Tibial nerve (tissue), 4 donors: ENCODE measurements at regions not wholly inside any gene's neighbourhood (a gene's known extent, or its start where the extent isn't known, plus 50 kb on each side); places are given as distances from the start of the nearest gene placed in this dataset.

Source experiments
- DNase-seq, 2 donors: peaks; one replicate each; pipeline ENCODE4 v3.0.0-alpha.2; 2019; ENCODE audit warnings: low spot score in 2 of 2
- H3K27ac ChIP-seq, 4 donors: fragments of 200-600 bp; sonication (generic) in 3 of 4; one replicate each; pipeline ENCODE4 v1.5.1; 2017 to 2019; ENCODE audit warnings: mild to moderate bottlenecking in 1 of 4
- H3K27me3 ChIP-seq, 2 donors: fragments of 200-600 bp; sonication (generic) in 1 of 2; one replicate each; pipeline versions ENCODE4 v1.5.1 to v1.6.0; 2017 to 2019
- H3K36me3 ChIP-seq, 3 donors: fragments of 200-600 bp; sonication (generic); one replicate each; pipeline ENCODE4 v1.5.1; 2018 to 2019
- H3K4me1 ChIP-seq, 4 donors: fragments of 200-600 bp; sonication (generic) in 3 of 4; one replicate each; pipeline ENCODE4 v1.5.1; 2017 to 2019
- H3K4me3 ChIP-seq, 4 donors: fragments of 200-600 bp; sonication (generic) in 3 of 4; one replicate each; pipeline ENCODE4 v1.5.1; 2017 to 2019; ENCODE audit warnings: mild to moderate bottlenecking in 1 of 4, moderate library complexity in 1 of 4
- H3K9me3 ChIP-seq, 4 donors: fragments of 200-600 bp; sonication (generic) in 3 of 4; one replicate each; pipeline ENCODE4 v1.5.1; 2017 to 2019
- EP300 ChIP-seq, 2 donors: sonication (generic); formaldehyde crosslinking; IDR thresholded peaks; one replicate each; pipeline ENCODE4 v1.6.1; 2017; ENCODE audit warnings: antibody characterized with exemption in 2 of 2, mild to moderate bottlenecking in 1 of 2
- POLR2A ChIP-seq, 2 donors: fragments of 450-650 bp; IDR thresholded peaks; one replicate each; pipeline ENCODE4 v1.6.1; 2017; ENCODE audit warnings: antibody characterized with exemption in 2 of 2, mild to moderate bottlenecking in 2 of 2, moderate library complexity in 2 of 2
- WGBS, 2 donors: methylation state at CpG; one replicate each; pipeline ENCODE4 v1.1.5; 2018; 5-methylcytosine and 5-hydroxymethylcytosine counted together
- TF ChIP-seq, protein P1 (sequence below), 5 experiments: fragments of 200-600 bp in 3 of 5; fragments of 450-650 bp in 2 of 5; sonication (generic) in 3 of 5; IDR thresholded peaks; one replicate each; pipeline ENCODE4 v1.5.1; 2016 to 2019; ENCODE audit warnings: antibody characterized with exemption in 5 of 5, mild to moderate bottlenecking in 3 of 5, moderate library complexity in 2 of 5

DNA sequence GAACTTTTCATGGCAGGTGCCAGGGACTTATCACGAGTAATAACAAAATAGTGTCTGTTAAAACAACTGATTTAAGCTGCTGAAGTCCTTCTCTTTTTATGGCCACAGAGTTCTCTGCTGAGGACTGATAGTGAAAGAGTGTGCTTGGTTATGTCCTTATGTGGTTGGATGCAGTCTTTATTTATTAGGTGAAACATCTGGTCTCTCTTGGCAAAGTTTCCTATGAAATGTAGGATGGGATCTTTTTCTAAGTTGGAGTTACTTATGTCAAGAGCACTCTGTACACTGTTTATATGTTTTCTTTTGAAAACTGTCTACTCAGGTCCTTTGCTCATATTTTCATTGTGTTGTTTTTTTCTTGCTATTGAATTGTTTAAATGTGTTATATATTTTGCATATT is 1816.1 kb upstream of the C9orf72 start:
- no peaks in the 10 kb centered on the region for H3K27me3 ChIP-seq
- no peak overlapping the region for H3K4me3 ChIP-seq
- no peak for DNase-seq
- H3K27ac ChIP-seq, result no peak overlapping the region
- no peaks in the 10 kb centered on the region for H3K36me3 ChIP-seq
- 66 to 78% methylated on average over 1 of the region's 1 CpG for WGBS, 2 donors
- TF ChIP-seq POLR2A (IDR thresholded peaks at IDR 0.05) (no peak), EP300 (IDR thresholded peaks at IDR 0.05) (no peak)
- TF ChIP-seq, protein P1, sequence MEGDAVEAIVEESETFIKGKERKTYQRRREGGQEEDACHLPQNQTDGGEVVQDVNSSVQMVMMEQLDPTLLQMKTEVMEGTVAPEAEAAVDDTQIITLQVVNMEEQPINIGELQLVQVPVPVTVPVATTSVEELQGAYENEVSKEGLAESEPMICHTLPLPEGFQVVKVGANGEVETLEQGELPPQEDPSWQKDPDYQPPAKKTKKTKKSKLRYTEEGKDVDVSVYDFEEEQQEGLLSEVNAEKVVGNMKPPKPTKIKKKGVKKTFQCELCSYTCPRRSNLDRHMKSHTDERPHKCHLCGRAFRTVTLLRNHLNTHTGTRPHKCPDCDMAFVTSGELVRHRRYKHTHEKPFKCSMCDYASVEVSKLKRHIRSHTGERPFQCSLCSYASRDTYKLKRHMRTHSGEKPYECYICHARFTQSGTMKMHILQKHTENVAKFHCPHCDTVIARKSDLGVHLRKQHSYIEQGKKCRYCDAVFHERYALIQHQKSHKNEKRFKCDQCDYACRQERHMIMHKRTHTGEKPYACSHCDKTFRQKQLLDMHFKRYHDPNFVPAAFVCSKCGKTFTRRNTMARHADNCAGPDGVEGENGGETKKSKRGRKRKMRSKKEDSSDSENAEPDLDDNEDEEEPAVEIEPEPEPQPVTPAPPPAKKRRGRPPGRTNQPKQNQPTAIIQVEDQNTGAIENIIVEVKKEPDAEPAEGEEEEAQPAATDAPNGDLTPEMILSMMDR (IDR thresholded peaks at IDR 0.05), result no peak
- H3K4me1 ChIP-seq, result no peaks in the 10 kb centered on the region
- H3K9me3 ChIP-seq, result peaks cover 0 to 9% (median 0%) of the 10 kb centered on the region in 4 donors

DNA sequence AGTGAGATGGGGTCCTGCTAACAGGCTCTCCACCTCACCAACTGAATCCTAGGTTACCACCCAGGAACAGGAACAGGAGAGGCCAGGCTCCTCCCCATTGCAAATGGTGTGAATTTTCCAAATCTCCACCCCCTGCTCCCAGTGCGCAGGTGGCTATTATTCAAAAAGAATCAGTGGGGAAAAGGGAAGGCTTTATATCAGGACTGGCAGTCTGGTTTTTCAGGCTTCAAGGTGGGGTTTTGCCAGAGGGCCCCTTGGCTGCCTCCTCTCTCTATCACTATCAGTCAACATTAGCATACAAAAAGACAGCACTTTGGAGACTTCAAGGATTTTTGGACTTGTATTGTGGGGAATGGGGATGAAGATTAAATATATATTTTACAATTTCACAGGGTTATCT is 1817.6 kb upstream of the C9orf72 start:
- Histone ChIP-seq H3K27ac (no peak overlapping the region), H3K27me3 (no peaks in the 10 kb centered on the region), H3K4me1 (no peaks in the 10 kb centered on the region), H3K9me3 (no peaks in the 10 kb centered on the region), H3K4me3 (no peak overlapping the region), H3K36me3 (no peaks in the 10 kb centered on the region)
- no peak for DNase-seq
- TF ChIP-seq, protein P1 (IDR thresholded peaks at IDR 0.05), result no peak
- no peak for TF ChIP-seq POLR2A (IDR thresholded peaks at IDR 0.05)
- TF ChIP-seq EP300 (IDR thresholded peaks at IDR 0.05), result no peak
- WGBS, 2 donors, result 76 to 100% methylated on average over 1 of the region's 1 CpG

DNA sequence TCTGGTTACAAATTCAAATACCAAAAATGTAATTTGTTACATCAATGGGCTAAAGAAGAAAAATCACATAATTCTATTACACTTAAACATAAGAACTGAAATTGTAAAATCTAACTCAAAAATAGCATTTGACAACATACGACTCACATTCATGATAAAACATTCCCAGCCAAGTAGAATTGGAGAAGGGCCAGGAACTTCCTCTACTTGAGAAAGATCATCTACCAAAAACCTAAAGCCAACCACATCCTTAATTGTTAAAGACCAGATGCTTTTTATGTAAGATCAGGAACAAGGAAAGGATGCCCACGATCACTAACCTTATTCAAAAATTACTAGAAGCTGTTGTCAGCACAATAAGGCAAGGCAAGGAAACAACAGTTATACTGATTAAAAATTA is 1819.8 kb upstream of the C9orf72 start:
- H3K4me1 ChIP-seq, result no peaks in the 10 kb centered on the region
- H3K27me3 ChIP-seq, result no peaks in the 10 kb centered on the region
- H3K36me3 ChIP-seq, result no peaks in the 10 kb centered on the region
- TF ChIP-seq POLR2A (IDR thresholded peaks at IDR 0.05) (no peak), EP300 (IDR thresholded peaks at IDR 0.05) (no peak)
- TF ChIP-seq, protein P1 (IDR thresholded peaks at IDR 0.05), result no peak
- no peak overlapping the region for H3K27ac ChIP-seq
- H3K4me3 ChIP-seq, result no peak overlapping the region
- no peak for DNase-seq
- 57 to 68% methylated on average over 2 of the region's 2 CpGs for WGBS, 2 donors
- H3K9me3 ChIP-seq, result no peaks in the 10 kb centered on the region

DNA sequence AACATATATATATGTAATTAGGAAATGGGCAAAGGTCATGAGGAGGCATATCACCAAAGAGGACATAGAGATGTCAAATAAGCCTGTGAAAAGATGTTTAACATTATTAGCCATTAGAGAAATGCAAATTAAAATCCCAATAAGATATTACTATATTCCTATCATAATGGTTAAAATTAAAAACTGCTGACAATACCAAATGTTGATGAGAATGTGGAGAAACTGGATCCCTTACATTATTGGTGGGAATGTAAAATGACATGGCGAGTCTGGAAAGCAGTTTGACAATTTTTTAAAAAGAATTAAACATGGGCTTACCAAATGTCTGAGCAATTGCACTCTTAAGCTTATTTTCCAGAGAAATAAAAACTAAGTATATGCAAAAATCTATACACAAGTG is 1821.6 kb upstream of the C9orf72 start:
- Histone ChIP-seq H3K9me3 (no peaks in the 10 kb centered on the region), H3K4me3 (no peak overlapping the region), H3K27ac (no peak overlapping the region), H3K27me3 (no peaks in the 10 kb centered on the region), H3K4me1 (no peaks in the 10 kb centered on the region), H3K36me3 (no peaks in the 10 kb centered on the region)
- DNase-seq, result no peak
- no peak for TF ChIP-seq POLR2A (IDR thresholded peaks at IDR 0.05)
- TF ChIP-seq EP300 (IDR thresholded peaks at IDR 0.05), result no peak
- TF ChIP-seq, protein P1 (IDR thresholded peaks at IDR 0.05), result no peak
- WGBS, 2 donors, result 82 to 88% methylated on average over 1 of the region's 1 CpG

DNA sequence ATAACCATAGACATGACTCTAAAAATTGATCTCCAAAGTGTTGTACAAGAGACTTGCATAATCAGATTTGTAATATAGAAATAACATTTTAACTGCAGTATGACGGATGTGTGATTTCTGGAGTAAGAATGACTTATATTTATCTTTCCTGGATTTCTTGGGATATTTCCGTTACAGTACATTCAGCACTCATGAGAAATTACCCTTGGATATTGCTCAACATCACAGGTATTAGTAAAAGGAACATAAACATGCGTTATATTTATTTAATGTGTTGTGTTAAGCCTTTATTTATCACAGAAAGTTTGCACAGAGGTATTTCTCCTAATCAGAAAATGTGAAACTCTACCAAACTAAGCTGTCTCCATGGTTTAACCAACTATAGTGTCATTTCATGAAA is 1823.9 kb upstream of the C9orf72 start:
- Histone ChIP-seq H3K36me3 (no peaks in the 10 kb centered on the region), H3K27me3 (no peaks in the 10 kb centered on the region), H3K4me3 (no peak overlapping the region), H3K4me1 (no peaks in the 10 kb centered on the region), H3K27ac (no peak overlapping the region), H3K9me3 (no peaks in the 10 kb centered on the region)
- no peak for DNase-seq
- TF ChIP-seq, protein P1 (IDR thresholded peaks at IDR 0.05), result no peak
- TF ChIP-seq EP300 (IDR thresholded peaks at IDR 0.05), result no peak
- WGBS, 2 donors, result 86 to 88% methylated on average over 3 of the region's 3 CpGs
